PFSK-1 (cell line): ENCODE measurements at regions not wholly inside any gene's neighbourhood (a gene's known extent, or its start where the extent isn't known, plus 50 kb on each side); places are given as distances from the start of the nearest gene placed in this dataset.

Experiments
- POLR2AphosphoS5 ChIP-seq: IDR thresholded peaks from 2 replicates; pipeline ENCODE4 v1.6.1; 2012; ENCODE audit warnings: low read depth, mild to moderate bottlenecking, control low read depth, low read length, moderate library complexity
- TAF1 ChIP-seq: IDR thresholded peaks from 2 replicates; pipeline ENCODE4 v1.6.1; 2012; ENCODE audit warnings: low read length, control low read depth, borderline replicate concordance; ENCODE audit not compliant: insufficient read depth
- TF ChIP-seq, protein P1 (sequence below), 2 experiments: IDR thresholded peaks; 2 replicates each; pipeline versions ENCODE4 v1.6.1 to v1.8.0; 2011 to 2012; ENCODE audit warnings: low read depth in 2 of 2, low read length in 2 of 2, control low read depth in 1 of 2, inconsistent platforms in 1 of 2, mild to moderate bottlenecking in 1 of 2, moderate library complexity in 1 of 2; ENCODE audit not compliant: insufficient read depth in 1 of 2

DNA sequence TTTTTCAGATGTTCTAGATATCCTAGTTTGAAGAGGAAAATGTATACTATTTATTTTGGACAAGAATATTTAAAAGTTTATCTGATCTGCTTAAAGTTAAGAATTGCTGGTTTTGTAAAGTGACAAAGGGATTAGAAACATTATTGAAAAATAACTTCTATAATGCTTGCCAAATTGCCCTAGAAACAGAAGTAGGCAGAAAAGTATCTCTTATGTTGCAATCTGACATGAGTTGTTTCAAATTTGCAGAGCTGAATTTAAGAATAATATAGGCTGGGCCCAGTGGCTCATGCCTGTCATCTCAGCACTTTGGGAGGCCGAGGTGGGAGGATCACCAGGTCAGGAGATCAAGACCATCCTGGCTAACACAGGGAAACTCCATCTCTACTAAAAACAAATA is 777.1 kb downstream of the LIG4 start:
- TF ChIP-seq TAF1 (no peak), POLR2AphosphoS5 (no peak)
- TF ChIP-seq, protein P1, sequence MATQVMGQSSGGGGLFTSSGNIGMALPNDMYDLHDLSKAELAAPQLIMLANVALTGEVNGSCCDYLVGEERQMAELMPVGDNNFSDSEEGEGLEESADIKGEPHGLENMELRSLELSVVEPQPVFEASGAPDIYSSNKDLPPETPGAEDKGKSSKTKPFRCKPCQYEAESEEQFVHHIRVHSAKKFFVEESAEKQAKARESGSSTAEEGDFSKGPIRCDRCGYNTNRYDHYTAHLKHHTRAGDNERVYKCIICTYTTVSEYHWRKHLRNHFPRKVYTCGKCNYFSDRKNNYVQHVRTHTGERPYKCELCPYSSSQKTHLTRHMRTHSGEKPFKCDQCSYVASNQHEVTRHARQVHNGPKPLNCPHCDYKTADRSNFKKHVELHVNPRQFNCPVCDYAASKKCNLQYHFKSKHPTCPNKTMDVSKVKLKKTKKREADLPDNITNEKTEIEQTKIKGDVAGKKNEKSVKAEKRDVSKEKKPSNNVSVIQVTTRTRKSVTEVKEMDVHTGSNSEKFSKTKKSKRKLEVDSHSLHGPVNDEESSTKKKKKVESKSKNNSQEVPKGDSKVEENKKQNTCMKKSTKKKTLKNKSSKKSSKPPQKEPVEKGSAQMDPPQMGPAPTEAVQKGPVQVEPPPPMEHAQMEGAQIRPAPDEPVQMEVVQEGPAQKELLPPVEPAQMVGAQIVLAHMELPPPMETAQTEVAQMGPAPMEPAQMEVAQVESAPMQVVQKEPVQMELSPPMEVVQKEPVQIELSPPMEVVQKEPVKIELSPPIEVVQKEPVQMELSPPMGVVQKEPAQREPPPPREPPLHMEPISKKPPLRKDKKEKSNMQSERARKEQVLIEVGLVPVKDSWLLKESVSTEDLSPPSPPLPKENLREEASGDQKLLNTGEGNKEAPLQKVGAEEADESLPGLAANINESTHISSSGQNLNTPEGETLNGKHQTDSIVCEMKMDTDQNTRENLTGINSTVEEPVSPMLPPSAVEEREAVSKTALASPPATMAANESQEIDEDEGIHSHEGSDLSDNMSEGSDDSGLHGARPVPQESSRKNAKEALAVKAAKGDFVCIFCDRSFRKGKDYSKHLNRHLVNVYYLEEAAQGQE (IDR thresholded peaks at IDR 0.05; ENCODE audit: insufficient read depth in 1 of 2, low read depth in 2 of 2, low read length in 2 of 2): no peak
